Kidney epithelial cell (primary cell): ENCODE measurements at regions not wholly inside any gene's neighbourhood (a gene's known extent, or its start where the extent isn't known, plus 50 kb on each side); places are given as distances from the start of the nearest gene placed in this dataset.

ENCODE experiments used
- DNase-seq: peaks from one replicate; pipeline ENCODE4 v3.0.0-alpha.2; 2010; ENCODE audit warnings: low read depth
- H3K27me3 ChIP-seq: 2 replicates; pipeline ENCODE4 v1.6.0; 2011; ENCODE audit warnings: low read length; ENCODE audit not compliant: control insufficient read depth, insufficient read depth
- H3K36me3 ChIP-seq: 2 replicates; pipeline ENCODE4 v1.5.1; 2011; ENCODE audit warnings: low read length; ENCODE audit not compliant: control insufficient read depth, insufficient read depth
- H3K4me3 ChIP-seq: 2 replicates; pipeline ENCODE4 v1.5.1; 2011; ENCODE audit warnings: low read depth, mild to moderate bottlenecking, control low read depth, low read length
- TF ChIP-seq, protein P1 (sequence below): IDR thresholded peaks from 2 replicates; pipeline ENCODE4 v1.5.1; 2011; ENCODE audit warnings: mild to moderate bottlenecking, moderate library complexity, low read length, control low read depth, inconsistent platforms; ENCODE audit not compliant: insufficient read depth, poor library complexity, severe bottlenecking

DNA sequence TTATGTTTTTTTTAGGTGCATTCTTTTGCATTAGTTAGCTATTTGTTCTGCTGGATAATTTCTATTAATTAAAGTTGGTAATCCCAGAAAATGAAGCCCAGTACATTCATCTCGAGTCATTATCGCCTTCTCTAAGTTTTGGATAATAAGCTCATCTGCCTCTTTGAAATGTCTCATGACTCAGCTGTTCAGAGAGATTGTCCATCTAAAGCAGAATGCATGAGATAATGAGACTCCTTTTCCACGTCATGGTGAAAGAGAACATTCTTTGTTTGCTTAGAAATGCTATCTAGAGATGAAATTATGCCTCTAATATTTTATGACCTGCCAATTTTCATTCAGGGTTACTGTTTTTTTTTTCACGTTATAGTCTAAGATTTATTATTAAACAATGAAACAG lies 374.7 kb upstream of the GOLIM4 start:
- H3K27me3 ChIP-seq: no peaks in the 10 kb centered on the region
- no peak for DNase-seq
- no peak overlapping the region for H3K4me3 ChIP-seq
- H3K36me3 ChIP-seq: no peaks in the 10 kb centered on the region
- TF ChIP-seq, protein P1, sequence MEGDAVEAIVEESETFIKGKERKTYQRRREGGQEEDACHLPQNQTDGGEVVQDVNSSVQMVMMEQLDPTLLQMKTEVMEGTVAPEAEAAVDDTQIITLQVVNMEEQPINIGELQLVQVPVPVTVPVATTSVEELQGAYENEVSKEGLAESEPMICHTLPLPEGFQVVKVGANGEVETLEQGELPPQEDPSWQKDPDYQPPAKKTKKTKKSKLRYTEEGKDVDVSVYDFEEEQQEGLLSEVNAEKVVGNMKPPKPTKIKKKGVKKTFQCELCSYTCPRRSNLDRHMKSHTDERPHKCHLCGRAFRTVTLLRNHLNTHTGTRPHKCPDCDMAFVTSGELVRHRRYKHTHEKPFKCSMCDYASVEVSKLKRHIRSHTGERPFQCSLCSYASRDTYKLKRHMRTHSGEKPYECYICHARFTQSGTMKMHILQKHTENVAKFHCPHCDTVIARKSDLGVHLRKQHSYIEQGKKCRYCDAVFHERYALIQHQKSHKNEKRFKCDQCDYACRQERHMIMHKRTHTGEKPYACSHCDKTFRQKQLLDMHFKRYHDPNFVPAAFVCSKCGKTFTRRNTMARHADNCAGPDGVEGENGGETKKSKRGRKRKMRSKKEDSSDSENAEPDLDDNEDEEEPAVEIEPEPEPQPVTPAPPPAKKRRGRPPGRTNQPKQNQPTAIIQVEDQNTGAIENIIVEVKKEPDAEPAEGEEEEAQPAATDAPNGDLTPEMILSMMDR: no peak

DNA sequence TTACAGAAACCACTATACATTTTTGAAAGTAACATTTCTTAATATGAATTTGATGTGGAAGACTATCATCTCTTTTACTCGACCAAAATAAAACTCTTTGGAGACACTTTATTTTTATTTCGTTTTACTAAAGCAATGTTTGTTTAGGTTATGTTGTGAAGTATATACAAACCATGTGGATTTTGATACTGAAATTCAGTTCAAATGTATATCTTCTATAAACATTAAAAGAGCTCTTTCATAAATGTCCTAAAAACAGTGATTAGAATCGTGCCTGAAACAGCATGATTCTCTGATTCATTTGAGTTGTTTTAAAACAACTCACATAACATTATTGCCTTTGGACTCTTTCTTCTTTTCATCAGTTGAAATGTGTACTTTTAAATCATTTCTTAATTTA lies 373.7 kb upstream of the GOLIM4 start:
- no peak for DNase-seq
- Histone ChIP-seq H3K27me3 (no peaks in the 10 kb centered on the region), H3K4me3 (no peak overlapping the region), H3K36me3 (no peaks in the 10 kb centered on the region)
- TF ChIP-seq, protein P1: no peak

DNA sequence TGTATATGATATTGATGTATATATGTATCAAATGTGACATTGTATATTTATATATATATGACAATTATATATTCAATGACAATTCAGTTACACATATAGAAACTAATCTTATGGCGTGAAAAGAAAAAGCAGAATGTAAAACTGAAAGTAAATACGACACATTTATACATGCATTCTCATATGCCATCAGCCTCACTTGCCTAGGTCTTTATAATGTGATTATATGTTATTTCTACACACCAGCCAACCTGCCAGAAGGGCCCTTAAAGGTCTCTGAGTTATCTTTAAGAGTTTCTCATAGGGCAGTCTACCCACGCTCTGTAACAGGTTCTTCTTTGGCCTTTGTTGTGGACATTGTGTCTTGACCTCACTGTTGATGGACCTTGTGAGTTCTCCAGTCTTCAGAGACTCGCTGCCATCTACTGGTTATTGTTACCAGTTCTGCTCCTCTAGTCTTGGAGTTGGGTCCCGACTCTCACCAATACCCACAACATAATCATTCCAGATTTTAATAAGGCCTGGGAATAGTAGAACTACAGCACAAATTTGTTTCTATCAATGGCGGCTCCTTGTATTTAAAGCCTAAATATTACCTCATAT lies 371.5 kb upstream of the GOLIM4 start:
- no peaks in the 10 kb centered on the region for H3K36me3 ChIP-seq
- no peak overlapping the region for H3K4me3 ChIP-seq
- TF ChIP-seq, protein P1: peak; percentile 24
- no peaks in the 10 kb centered on the region for H3K27me3 ChIP-seq
- DNase-seq: peak; percentile 1

DNA sequence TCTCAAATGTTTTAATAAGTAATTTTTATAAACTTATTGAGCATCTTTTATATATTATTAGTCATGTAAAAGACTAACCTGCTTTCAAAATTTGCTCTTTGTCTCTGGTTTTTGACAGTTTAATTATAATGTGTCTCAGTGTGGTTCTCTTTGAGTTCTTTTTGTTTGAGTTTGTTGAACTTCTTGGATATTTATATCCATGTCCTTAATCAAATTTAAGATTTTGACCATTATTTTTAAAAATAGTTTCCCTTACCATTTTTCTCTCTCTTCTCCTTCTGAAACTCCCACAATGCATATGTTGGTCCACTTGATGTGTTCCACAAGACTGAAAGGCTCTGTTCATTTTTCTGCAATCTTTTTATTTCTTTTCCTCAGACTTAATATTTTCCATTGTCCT lies 366.1 kb upstream of the GOLIM4 start:
- Histone ChIP-seq H3K36me3 (no peaks in the 10 kb centered on the region), H3K27me3 (no peaks in the 10 kb centered on the region), H3K4me3 (no peak overlapping the region)
- no peak for DNase-seq
- TF ChIP-seq, protein P1: no peak

DNA sequence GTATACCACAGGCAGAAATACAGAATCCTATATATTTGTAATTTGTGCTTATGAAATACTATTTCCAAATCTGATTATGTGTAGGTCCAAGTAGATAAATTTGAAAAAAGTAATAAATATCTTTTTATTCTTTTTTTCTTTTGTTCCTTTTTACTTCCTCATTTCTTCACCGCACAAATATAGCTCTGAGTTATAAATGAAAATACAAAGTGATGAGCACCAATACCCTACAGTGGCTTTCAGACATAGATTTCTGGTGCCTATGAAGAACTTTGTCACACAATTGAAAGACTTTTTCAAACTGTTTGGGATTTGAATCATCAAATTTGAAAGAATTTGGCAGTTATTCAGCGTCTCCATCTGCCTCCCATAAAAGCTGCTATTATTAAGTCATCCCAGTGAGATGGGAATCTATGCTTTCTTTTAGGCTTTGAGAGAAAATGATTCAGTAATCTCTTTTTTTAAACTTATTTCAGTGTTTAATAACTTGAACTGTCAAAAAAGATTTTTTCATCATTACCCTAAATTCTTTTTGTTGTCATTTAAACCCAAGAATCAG lies 363.6 kb upstream of the GOLIM4 start:
- Histone ChIP-seq H3K27me3 (no peaks in the 10 kb centered on the region), H3K36me3 (no peaks in the 10 kb centered on the region), H3K4me3 (no peak overlapping the region)
- no peak for DNase-seq
- TF ChIP-seq, protein P1: no peak
